Erythroblast (primary cell): ENCODE measurements at regions not wholly inside any gene's neighbourhood (a gene's known extent, or its start where the extent isn't known, plus 50 kb on each side); places are given as distances from the start of the nearest gene placed in this dataset.

Experiments
- GATA1 ChIP-seq: IDR thresholded peaks from 2 replicates; pipeline ENCODE4 v1.6.1; 2011; ENCODE audit warnings: low read depth, mild to moderate bottlenecking, control low read depth, low read length, moderate library complexity
- POLR2A ChIP-seq: IDR thresholded peaks from 2 replicates; pipeline ENCODE4 v1.6.1; 2011; ENCODE audit warnings: mild to moderate bottlenecking, low read length

DNA sequence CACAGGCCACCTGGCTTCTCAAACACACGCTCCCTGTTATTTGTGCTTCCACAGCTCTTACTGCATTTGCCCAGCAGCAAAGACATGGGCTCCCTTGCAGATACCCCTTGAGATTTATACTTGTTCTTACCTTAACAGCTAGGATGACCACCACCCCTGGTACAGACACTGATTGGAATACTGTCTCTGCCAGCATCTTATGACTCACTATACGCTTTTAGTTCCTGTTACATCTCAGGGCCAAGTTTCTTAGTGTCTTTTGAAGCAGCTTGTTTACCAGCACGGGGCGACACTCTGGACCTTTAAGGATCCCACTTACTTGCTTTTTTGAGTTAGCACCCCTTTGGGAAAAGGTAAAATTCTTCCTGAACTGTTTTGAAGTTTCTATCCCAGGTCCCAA lies 874.8 kb downstream of the KCNT2 start:
- TF ChIP-seq POLR2A (no peak), GATA1 (no peak)
